GM23338 (cell line): ENCODE measurements at regions not wholly inside any gene's neighbourhood (a gene's known extent, or its start where the extent isn't known, plus 50 kb on each side); places are given as distances from the start of the nearest gene placed in this dataset.

ENCODE experiments used
- ATAC-seq: fragments of 200-7000 bp; cut with Tn5 transposase; 3 replicates; pipeline ENCODE4 v1.9.1; 2020
- DNase-seq: peaks from one replicate; pipeline ENCODE4 v3.0.0-alpha.2; 2015; ENCODE audit warnings: low spot score
- H2AFZ ChIP-seq: fragments of 200-600 bp; sonication (generic); 2 replicates; pipeline ENCODE4 v1.8.0; 2016; ENCODE audit warnings: antibody characterized with exemption, mild to moderate bottlenecking, moderate library complexity
- H3F3A ChIP-seq: fragments of 200-600 bp; sonication (generic); replicated peaks from 2 replicates; pipeline ENCODE4 v1.8.0; 2017; ENCODE audit warnings: antibody characterized with exemption, mixed run types, low read depth
- H3K27ac ChIP-seq: fragments of 200-600 bp; sonication (generic); 2 replicates; pipeline ENCODE4 v1.6.1; 2016; ENCODE audit warnings: low read depth
- H3K27me3 ChIP-seq: fragments of 200-600 bp; sonication (generic); 2 replicates; pipeline ENCODE4 v1.8.0; 2016; ENCODE audit warnings: mild to moderate bottlenecking, mixed run types, moderate library complexity; ENCODE audit not compliant: insufficient read depth
- H3K36me3 ChIP-seq: fragments of 200-600 bp; sonication (generic); 2 replicates; pipeline ENCODE4 v1.8.0; 2016; ENCODE audit warnings: mild to moderate bottlenecking; ENCODE audit not compliant: insufficient read depth
- H3K4me1 ChIP-seq: fragments of 200-600 bp; sonication (generic); 2 replicates; pipeline ENCODE4 v1.8.0; 2016; ENCODE audit warnings: mild to moderate bottlenecking, moderate library complexity; ENCODE audit not compliant: insufficient read depth
- H3K4me2 ChIP-seq: fragments of 200-600 bp; sonication (generic); 2 replicates; pipeline ENCODE4 v1.7.1; 2017; ENCODE audit warnings: mixed run types
- H3K4me3 ChIP-seq: fragments of 200-600 bp; sonication (generic); 2 replicates; pipeline ENCODE4 v1.6.1; 2016; ENCODE audit warnings: mixed run types
- H3K79me2 ChIP-seq: fragments of 200-600 bp; sonication (generic); replicated peaks from 2 replicates; pipeline ENCODE4 v1.8.0; 2017; ENCODE audit warnings: mild to moderate bottlenecking; ENCODE audit not compliant: insufficient read depth
- H3K9me2 ChIP-seq: fragments of 200-600 bp; sonication (generic); 2 replicates; pipeline ENCODE4 v1.8.0; 2017; ENCODE audit not compliant: insufficient read depth
- H4K20me1 ChIP-seq: fragments of 200-600 bp; sonication (generic); replicated peaks from 2 replicates; pipeline ENCODE4 v1.8.0; 2017; ENCODE audit warnings: mild to moderate bottlenecking; ENCODE audit not compliant: insufficient read depth
- H3K27ac Mint-ChIP-seq: 2 replicates; pipeline ENCODE4 v1.8.0; 2020; ENCODE audit warnings: inconsistent platforms, mild to moderate bottlenecking, moderate library complexity, mixed read lengths
- H3K27me3 Mint-ChIP-seq: 3 replicates; pipeline ENCODE4 v1.8.0; 2022; ENCODE audit warnings: low read depth, mild to moderate bottlenecking, moderate library complexity, mixed read lengths, inconsistent platforms; ENCODE audit not compliant: insufficient read depth, poor library complexity
- H3K36me3 Mint-ChIP-seq: 3 replicates; pipeline ENCODE4 v1.8.0; 2021; ENCODE audit warnings: low read depth, mild to moderate bottlenecking, inconsistent platforms, moderate library complexity, mixed read lengths
- H3K4me1 Mint-ChIP-seq: 3 replicates; pipeline ENCODE4 v1.8.0; 2020; ENCODE audit warnings: mild to moderate bottlenecking, inconsistent platforms, mixed read lengths
- H3K4me3 Mint-ChIP-seq: 3 replicates; pipeline ENCODE4 v1.8.0; 2021; ENCODE audit warnings: moderate library complexity, mild to moderate bottlenecking, inconsistent platforms, mixed read lengths
- H3K9me3 Mint-ChIP-seq: 3 replicates; pipeline ENCODE4 v1.8.0; 2020; ENCODE audit warnings: moderate library complexity, mild to moderate bottlenecking, inconsistent platforms, mixed read lengths
- CREB1 ChIP-seq: fragments of 250-450 bp; sonication (Bioruptor Pico); IDR thresholded peaks from 2 replicates; pipeline ENCODE4 v1.5.0; 2020; ENCODE audit warnings: low read depth, mild to moderate bottlenecking, moderate library complexity
- CTCF ChIP-seq, 2 experiments: fragments of 200-600 bp in 1 of 2; sonication (generic) in 1 of 2; conservative IDR thresholded peaks; 2 replicates each; pipeline versions ENCODE4 v1.5.1 to v1.6.1; 2016 to 2017; ENCODE audit warnings: antibody characterized with exemption in 2 of 2, low read depth in 2 of 2, mild to moderate bottlenecking in 2 of 2, moderate library complexity in 1 of 2
- ETS1 ChIP-seq: IDR thresholded peaks from 2 replicates; pipeline ENCODE4 v1.6.1; 2016; ENCODE audit warnings: antibody characterized with exemption
- EZH2 ChIP-seq: fragments of 200-600 bp; sonication (generic); IDR thresholded peaks from one replicate; pipeline ENCODE4 v1.8.0; 2017; ENCODE audit warnings: antibody characterized with exemption, mild to moderate bottlenecking, low read depth; ENCODE audit not compliant: unreplicated experiment
- EZH2phosphoT487 ChIP-seq: fragments of 200-600 bp; sonication (generic); IDR thresholded peaks from one replicate; pipeline ENCODE4 v1.8.1; 2018; ENCODE audit warnings: antibody characterized with exemption; ENCODE audit not compliant: unreplicated experiment
- JUNB ChIP-seq: IDR thresholded peaks from one replicate; pipeline ENCODE4 v1.6.1; 2016; ENCODE audit warnings: antibody characterized with exemption; ENCODE audit not compliant: unreplicated experiment
- NANOG ChIP-seq: IDR thresholded peaks from 2 replicates; pipeline ENCODE4 v1.6.1; 2016; ENCODE audit warnings: antibody characterized with exemption, borderline replicate concordance
- POLR2AphosphoS5 ChIP-seq: IDR thresholded peaks from 2 replicates; pipeline ENCODE4 v1.6.1; 2016; ENCODE audit warnings: antibody characterized with exemption, low read depth
- STAT1 ChIP-seq: IDR thresholded peaks from one replicate; pipeline ENCODE4 v1.6.1; 2016; ENCODE audit warnings: antibody characterized with exemption; ENCODE audit not compliant: unreplicated experiment
- ZNF114 ChIP-seq: fragments of 250-450 bp; sonication (Bioruptor Pico); IDR thresholded peaks from 2 replicates; pipeline ENCODE4 v1.5.0; 2020; ENCODE audit warnings: mild to moderate bottlenecking, moderate library complexity
- ZNF331 ChIP-seq: fragments of 250-450 bp; sonication (Bioruptor Pico); IDR thresholded peaks from 2 replicates; pipeline ENCODE4 v1.5.0; 2020; ENCODE audit warnings: low read depth, mild to moderate bottlenecking, moderate library complexity
- TF ChIP-seq, protein P1 (sequence below): IDR thresholded peaks from one replicate; pipeline ENCODE4 v1.6.1; 2018; ENCODE audit warnings: antibody characterized with exemption; ENCODE audit not compliant: unreplicated experiment

- Histone ChIP-seq H3K4me2 (no peak overlapping the region), H3K9me2 (no peaks in the 10 kb centered on the region), H3K27ac (no peak overlapping the region), H3K4me1 (peaks cover 15% of the 10 kb centered on the region; the same call in 1 of the 2 replicates), H3F3A (no peaks in the 10 kb centered on the region), H3K79me2 (no peaks in the 10 kb centered on the region), H3K4me3 (no peak overlapping the region), H3K36me3 (no peaks in the 10 kb centered on the region), H3K27me3 (no peaks in the 10 kb centered on the region), H4K20me1 (no peaks in the 10 kb centered on the region), H2AFZ (peak overlapping the region; percentile 56)
- no peaks in the 10 kb centered on the region for H3K36me3 Mint-ChIP-seq
- no peak for DNase-seq
- H3K27ac Mint-ChIP-seq = no peak overlapping the region
- TF ChIP-seq ZNF331 (no peak), EZH2phosphoT487 (no peak), JUNB (no peak), EZH2 (no peak), NANOG (no peak), CREB1 (no peak), ZNF114 (CRISPR knock-in tag) (no peak), POLR2AphosphoS5 (no peak), CTCF (conservative IDR thresholded peaks at IDR 0.05; ENCODE audit: low read depth in 2 of 2) (no peak), STAT1 (no peak), ETS1 (no peak)
- TF ChIP-seq, protein P1, sequence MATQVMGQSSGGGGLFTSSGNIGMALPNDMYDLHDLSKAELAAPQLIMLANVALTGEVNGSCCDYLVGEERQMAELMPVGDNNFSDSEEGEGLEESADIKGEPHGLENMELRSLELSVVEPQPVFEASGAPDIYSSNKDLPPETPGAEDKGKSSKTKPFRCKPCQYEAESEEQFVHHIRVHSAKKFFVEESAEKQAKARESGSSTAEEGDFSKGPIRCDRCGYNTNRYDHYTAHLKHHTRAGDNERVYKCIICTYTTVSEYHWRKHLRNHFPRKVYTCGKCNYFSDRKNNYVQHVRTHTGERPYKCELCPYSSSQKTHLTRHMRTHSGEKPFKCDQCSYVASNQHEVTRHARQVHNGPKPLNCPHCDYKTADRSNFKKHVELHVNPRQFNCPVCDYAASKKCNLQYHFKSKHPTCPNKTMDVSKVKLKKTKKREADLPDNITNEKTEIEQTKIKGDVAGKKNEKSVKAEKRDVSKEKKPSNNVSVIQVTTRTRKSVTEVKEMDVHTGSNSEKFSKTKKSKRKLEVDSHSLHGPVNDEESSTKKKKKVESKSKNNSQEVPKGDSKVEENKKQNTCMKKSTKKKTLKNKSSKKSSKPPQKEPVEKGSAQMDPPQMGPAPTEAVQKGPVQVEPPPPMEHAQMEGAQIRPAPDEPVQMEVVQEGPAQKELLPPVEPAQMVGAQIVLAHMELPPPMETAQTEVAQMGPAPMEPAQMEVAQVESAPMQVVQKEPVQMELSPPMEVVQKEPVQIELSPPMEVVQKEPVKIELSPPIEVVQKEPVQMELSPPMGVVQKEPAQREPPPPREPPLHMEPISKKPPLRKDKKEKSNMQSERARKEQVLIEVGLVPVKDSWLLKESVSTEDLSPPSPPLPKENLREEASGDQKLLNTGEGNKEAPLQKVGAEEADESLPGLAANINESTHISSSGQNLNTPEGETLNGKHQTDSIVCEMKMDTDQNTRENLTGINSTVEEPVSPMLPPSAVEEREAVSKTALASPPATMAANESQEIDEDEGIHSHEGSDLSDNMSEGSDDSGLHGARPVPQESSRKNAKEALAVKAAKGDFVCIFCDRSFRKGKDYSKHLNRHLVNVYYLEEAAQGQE = no peak
- H3K9me3 Mint-ChIP-seq = no peaks in the 10 kb centered on the region
- H3K4me1 Mint-ChIP-seq = peaks cover 30% of the 10 kb centered on the region
- ATAC-seq = no peak
- peaks cover 25% of the 10 kb centered on the region for H3K27me3 Mint-ChIP-seq
- no peak overlapping the region for H3K4me3 Mint-ChIP-seq
Measured at GRCh38 chr2:20139407-20140172, 85.3 kb downstream of the SDC1 start.
